Left renal cortex interstitium (tissue), 4 donors: ENCODE measurements at regions not wholly inside any gene's neighbourhood (a gene's known extent, or its start where the extent isn't known, plus 50 kb on each side); places are given as distances from the start of the nearest gene placed in this dataset.
"Not testable (repeated sequence)": the region's sequence is repeated elsewhere in the genome, so short reads cannot be mapped to it uniquely, and the experiment has no call there.

Source experiments
- DNase-seq, 4 donors: peaks; one replicate each; pipeline ENCODE4 v3.0.0-alpha.2; 2013; ENCODE audit warnings: low read depth in 4 of 4, low spot score in 2 of 4, missing footprints in 1 of 4

DNA sequence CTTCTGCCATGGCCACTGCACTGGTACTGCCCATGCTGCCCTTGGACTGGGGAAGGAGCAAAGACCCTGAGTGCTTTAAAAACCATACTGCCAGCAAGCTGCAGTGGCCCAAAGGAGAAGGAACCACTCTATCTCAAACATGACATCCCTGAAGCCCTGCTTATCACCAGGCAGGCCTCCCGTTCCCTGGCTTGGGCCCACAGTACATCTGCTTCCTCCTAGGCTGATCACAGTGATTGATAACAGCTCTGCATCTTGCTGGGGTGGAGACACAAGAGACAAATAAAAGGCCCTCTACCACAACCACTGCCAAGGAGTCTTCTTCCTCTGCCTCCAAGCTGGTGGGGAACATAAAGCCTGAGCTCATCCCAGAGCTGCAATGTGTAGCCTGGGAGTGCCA, 567.5 kb downstream of the TRHDE start:
- DNase-seq: no peak

DNA sequence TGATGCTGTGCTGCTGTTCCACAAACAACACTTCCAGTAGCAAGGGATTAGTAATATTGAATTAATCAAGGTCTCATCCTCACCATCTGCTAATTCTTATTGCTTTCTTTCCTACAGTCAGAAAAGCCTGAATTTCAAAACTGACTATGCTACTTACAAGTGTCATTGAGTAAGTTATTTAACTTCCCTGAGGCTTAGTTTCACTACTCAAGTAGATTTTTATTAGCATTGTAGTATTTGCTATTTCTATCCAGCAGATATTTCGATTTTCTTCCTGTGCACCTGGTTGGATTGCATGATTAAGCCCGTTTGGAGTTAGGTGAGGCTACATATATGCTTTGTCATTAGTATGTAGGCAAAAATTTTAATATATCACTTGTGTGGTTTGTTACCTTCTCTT, 591.5 kb downstream of the TRHDE start:
- no peak for DNase-seq

DNA sequence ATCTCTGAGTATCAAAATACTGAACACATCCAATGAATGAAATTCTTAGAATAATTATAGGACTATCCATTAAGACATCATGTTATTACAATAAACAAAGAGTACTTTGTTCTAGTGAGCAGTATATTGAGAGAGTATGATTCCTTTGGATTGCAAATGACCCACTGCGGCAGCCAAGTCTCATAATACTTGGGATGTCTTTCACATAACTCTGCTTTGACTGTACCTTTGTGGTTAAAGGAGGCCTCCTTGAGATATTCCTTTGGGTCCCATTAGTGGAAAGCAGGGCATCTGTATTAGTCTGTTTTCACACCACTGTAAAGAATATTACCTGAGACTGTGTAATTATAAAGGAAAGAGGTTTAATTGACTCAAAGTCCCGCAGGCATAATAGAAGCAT, 593.8 kb downstream of the TRHDE start:
- DNase-seq: no peak

- no peak for DNase-seq
These were observed 596.9 kb downstream of the TRHDE start for GRCh38 chr12:72869024-72869423.

GRCh38 chr12:72872238-72872887, 600.2 kb downstream of the TRHDE start:
- no peak for DNase-seq

DNA sequence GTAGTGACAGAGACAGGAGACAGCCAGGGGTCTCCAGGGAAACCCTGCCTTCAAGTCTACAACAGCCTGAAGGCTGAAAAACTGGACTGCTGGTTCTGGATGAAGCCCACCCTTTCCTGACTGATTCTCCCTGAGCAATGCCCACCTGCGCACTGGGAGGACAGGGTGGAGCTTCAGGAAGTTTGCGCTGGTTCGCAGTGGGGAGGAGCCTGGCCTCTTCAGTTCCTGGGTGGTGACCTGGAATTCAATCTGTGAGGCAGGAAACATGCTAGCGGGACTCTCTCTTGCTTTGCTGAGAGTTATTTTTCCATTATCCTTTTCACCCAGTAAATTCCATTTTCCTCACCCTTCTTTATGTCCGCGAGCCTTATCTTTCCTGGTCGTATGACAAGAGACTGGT, 600.8 kb downstream of the TRHDE start:
- DNase-seq: peak in 2 of 4 donors; percentile 13 to 14

DNA sequence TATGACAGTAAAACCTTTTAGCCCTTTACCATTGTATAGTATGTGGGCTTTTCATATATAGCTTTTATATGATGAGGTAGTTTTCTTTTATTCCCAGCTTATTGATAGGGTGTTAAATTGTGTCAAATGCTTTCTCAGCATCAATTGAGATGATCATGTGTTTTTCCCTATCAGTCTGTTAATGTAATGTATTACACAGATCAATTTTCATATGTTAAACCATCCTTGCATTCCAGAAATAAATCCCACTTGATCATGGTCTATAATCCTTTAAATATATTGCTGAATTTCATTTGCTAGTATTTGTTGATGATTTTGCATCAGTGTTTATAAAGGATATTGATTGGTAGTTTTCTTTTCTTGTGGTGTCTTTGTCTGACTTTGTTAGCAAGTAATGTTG, 603.9 kb downstream of the TRHDE start:
- no peak for DNase-seq

- DNase-seq: no peak
These were observed 616.5 kb downstream of the TRHDE start for GRCh38 chr12:72888693-72889092.

DNA sequence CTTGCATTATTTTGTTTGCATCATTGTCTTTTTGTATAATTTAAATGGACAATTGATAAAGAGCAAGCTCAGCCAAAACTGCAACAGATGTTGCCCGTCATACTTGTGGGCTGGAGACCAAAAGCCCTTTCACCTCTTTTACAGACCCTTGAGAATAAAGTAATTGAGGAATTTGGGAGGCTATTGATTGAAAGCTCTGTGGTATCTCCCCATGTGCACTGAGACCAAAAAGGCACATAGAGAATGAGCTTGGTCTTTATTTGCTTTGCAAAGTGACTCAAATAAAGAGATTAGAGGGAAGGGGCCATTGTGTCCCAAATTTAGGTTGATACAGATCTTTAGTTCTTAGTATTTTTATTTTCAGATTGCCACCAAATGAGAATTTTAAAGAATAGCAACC, 617.6 kb downstream of the TRHDE start:
- DNase-seq: no peak

DNA sequence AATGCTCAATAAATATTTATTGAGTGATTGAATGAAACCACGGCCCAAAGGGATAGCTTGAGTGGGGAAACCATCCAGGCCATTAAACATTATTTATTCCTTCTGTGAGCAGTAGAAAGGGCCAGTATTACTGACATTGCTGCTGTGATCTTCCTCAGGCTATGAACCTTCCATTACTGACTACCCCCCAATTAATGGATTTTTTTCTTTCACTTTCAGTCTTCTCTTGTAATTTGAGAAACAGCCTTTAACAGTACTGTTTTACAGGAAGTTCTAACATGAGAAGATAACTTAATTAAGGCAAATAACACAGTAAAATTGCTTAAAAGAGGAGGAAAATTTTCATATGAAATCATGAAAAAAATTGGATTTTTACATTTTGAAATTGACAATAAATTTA, 629.5 kb downstream of the TRHDE start:
- no peak for DNase-seq

GRCh38 chr12:72925716-72926115, 653.5 kb downstream of the TRHDE start:
- DNase-seq: no peak

GRCh38 chr12:72931838-72932237, 659.7 kb downstream of the TRHDE start:
- not testable (repeated sequence) for DNase-seq

DNA sequence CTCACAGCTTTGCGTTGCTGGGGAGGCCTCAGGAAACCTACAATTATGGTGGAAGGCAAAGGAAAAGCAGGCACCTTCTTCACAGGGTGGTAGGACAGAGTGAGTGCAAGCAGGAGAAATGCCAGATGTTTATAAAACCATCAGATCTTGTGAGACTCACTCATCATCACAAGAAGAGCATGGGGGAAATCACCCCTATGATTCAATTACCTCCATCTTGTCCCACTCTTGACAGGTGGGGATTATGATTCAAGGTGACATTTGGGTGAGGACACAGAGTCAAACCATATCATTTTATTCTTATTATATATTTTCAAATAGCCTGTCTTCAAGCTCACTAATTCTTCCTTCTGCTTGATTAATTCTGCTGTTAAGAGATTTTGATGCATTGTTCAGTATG, 665.3 kb downstream of the TRHDE start:
- DNase-seq: no peak

DNA sequence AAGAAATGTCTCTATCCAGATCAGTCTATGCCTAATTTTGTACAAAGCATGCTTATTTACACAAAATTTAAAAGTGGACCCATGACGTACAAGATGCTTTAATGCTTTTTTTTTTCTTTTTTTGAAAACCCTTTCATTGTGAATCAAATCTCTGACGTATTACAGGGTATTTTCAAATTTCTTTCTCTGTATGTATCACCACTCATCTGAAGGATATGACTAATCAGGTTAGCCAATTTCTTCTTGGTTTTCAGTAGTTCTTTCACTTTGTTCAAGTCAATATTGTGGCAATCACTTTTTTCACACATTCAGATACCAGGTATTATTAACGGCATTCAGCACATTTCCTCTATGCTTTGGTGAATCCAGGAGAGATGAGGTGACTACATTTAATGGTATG, 685.3 kb downstream of the TRHDE start:
- DNase-seq: no peak

- DNase-seq: no peak
These were observed 694.5 kb downstream of the TRHDE start for GRCh38 chr12:72966684-72967083.

GRCh38 chr12:72974954-72975555, 702.9 kb downstream of the TRHDE start:
- DNase-seq: no peak

DNA sequence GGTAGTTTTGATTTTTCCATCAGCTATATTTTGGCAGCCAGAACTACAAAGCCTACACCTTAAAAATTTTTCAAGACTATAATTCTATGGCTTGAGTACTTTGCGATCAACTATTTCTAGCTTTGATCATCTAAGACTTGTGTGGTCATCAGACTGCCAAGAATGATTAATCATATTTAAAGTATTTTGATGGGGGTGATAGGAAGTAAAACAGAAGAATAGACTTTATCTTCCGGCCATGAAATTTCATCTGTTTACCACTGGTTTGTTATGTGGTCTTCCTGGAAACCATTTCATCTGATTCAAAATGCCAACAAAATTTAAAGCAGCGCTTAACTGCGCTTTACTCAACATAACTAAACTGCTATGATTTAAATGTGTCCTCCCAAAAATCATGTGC, 706.8 kb downstream of the TRHDE start:
- DNase-seq: no peak

DNA sequence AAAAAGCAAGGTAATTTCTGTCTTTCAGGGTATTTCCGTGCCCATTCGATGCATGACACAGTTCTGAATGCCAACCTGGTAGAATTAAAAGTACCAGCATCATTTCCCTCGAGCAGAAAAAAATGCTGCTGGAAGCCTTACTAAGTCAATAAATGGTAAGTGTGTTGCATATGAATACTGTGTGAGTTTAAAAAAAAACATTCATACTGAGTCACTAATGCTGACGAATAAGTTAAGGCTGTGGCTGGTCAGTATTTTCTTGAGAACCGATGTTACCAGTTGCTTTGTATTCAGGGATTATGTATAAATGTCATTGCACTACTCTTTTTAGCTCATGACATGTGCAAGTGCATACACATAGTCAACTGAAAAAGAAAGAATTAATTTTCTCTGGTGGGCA, 710.2 kb downstream of the TRHDE start:
- DNase-seq: no peak

- no peak for DNase-seq
These were observed 714.8 kb downstream of the TRHDE start for GRCh38 chr12:72986963-72987362.

GRCh38 chr12:72989458-72989947, 717.3 kb downstream of the TRHDE start:
- no peak for DNase-seq

GRCh38 chr12:72995029-72995428, 722.9 kb downstream of the TRHDE start:
- DNase-seq: not testable (repeated sequence)

GRCh38 chr12:72995616-72996015, 723.4 kb downstream of the TRHDE start:
- DNase-seq: no peak

- DNase-seq: not testable (repeated sequence)
These were observed 729.6 kb downstream of the TRHDE start for GRCh38 chr12:73001806-73002205.
